B cell (primary cell): ENCODE measurements at regions not wholly inside any gene's neighbourhood (a gene's known extent, or its start where the extent isn't known, plus 50 kb on each side); places are given as distances from the start of the nearest gene placed in this dataset.

ENCODE experiments used
- CTCF ChIP-seq: fragments of 200-600 bp; IDR thresholded peaks from one replicate; pipeline ENCODE4 v1.8.0; 2022; ENCODE audit warnings: antibody characterized with exemption, mild to moderate bottlenecking
- EZH2 ChIP-seq: IDR thresholded peaks from 2 replicates; pipeline ENCODE4 v1.6.1; 2012; ENCODE audit warnings: borderline replicate concordance, low read depth, mild to moderate bottlenecking, moderate library complexity, low read length; ENCODE audit not compliant: insufficient read depth, poor library complexity, severe bottlenecking

GRCh38 chr17:6278376-6278775 is 156.5 kb downstream of the AIPL1 start:
- TF ChIP-seq CTCF (no peak), EZH2 (no peak)
